ENCODE measurements at regions not wholly inside any gene's neighbourhood (a gene's known extent, or its start where the extent isn't known, plus 50 kb on each side); places are given as distances from the start of the nearest gene placed in this dataset.

DNA sequence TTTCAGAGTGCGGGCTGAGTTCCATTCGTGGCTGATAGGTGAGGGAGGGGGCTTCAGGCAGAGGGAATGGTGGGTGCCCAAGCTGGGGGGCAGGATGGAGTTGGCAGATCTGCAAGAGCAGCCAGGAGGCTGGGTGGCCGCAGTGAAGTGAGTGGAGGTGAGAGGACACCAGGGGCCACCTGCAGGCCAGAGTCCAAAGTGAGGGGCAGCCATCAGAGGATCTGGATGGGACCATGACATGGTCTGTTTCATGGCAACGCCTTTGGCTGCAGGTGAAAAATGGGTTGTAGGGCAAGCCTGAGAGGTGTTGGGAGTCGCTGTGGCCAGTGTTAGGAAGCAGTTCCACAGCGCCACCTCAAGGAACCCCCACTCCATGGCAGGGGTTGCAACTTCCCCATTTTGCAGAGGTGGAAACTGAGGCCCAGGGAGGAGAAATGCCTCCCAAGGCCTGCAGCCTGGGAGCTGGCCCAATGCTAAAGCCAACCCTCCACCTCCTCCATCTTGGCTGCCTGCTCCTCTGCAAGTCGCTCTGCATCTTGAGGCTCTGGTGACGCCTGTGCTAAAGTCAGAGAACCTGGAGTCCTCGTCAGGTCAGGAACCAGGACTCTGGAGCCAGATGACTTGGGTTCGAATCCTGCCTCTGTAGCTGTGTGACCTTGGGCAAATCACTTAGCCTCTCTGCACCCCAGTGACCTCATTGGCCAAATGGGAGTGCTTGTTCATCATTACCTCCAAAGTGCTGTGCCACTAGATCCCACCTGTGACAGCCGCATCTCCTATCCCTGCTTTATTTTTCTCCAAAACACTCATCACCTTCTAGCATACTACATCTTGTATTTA lies 153.8 kb downstream of the CEBPB start:
- no peak overlapping the region for H3K27ac Mint-ChIP-seq
- no peaks in the 10 kb centered on the region for H3K9me3 Mint-ChIP-seq
- peaks cover 36% of the 10 kb centered on the region for H3K4me1 Mint-ChIP-seq (ENCODE audit: low read depth)
- H3K27me3 Mint-ChIP-seq (ENCODE audit: insufficient read depth) = no peaks in the 10 kb centered on the region
- no peak overlapping the region for H3K4me3 Mint-ChIP-seq
- H3K36me3 Mint-ChIP-seq (ENCODE audit: low read depth) = no peaks in the 10 kb centered on the region
- DNase-seq = no peak
- TF ChIP-seq CTCF (IDR thresholded peaks at IDR 0.05) = peak; percentile 59

- Mint-ChIP-seq H3K9me3 (no peaks in the 10 kb centered on the region), H3K27me3 (ENCODE audit: insufficient read depth) (no peaks in the 10 kb centered on the region), H3K36me3 (ENCODE audit: low read depth) (no peaks in the 10 kb centered on the region), H3K4me3 (0 out of 2 replicates have a peak overlapping the region, but pooled peaks have one; percentile 4), H3K4me1 (ENCODE audit: low read depth) (peaks cover 24% of the 10 kb centered on the region), H3K27ac (peak overlapping the region; percentile 74)
- DNase-seq = no peak
- no peak for TF ChIP-seq CTCF (IDR thresholded peaks at IDR 0.05)
These were observed 155.2 kb downstream of the CEBPB start for GRCh38 chr20:50345712-50346373.

DNA sequence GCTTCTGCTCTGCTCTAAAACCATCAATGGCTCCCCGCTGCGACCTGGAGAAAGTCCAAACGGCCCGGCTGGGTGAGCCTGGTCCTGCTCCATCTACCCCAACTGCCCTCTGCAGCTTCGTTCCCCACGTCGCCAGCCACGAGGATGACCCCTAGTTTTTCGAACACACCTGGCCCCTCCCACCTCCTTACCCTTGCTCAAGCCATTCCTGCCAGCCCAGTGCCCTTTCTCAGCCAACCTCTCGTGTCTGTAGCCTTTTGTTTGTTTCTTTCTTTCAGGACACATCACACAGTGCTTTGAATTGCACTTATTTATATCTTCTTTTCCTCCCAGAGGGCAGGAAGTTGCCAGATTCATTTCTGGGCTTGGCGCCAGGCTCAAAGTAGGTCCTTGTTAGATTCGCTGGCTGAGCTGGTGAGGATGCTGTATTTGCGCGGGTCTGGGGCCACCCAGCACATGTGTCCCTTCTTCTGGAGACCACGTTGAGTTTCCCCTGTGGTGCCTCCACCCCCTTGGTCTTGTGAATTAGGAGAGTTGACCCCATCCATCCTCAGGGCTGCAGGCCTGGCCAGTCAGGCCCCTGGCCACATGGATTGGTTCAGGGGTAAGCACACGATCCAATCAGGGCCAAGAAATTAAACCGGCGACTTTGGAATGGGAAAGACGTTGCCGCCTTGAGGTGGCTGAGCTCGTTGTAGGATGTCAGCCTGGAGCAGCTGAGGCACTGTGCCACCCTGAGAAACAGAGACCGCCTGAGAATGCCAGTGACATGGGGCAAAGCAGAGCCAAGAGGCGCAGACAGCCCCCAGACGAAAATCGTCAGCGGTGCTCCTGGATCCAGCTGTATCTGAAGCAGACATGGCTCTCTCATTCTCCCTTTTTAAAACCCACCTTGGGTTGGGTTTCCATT lies 156.0 kb downstream of the CEBPB start:
- TF ChIP-seq CTCF (IDR thresholded peaks at IDR 0.05) = no peak
- no peaks in the 10 kb centered on the region for H3K9me3 Mint-ChIP-seq
- peak overlapping the region; percentile 4; the same call in 1 of the 2 replicates for H3K4me3 Mint-ChIP-seq
- no peaks in the 10 kb centered on the region for H3K36me3 Mint-ChIP-seq (ENCODE audit: low read depth)
- H3K27ac Mint-ChIP-seq = peak overlapping the region; percentile 74
- peaks cover 24% of the 10 kb centered on the region for H3K4me1 Mint-ChIP-seq (ENCODE audit: low read depth)
- peak; percentile 73 for DNase-seq
- no peaks in the 10 kb centered on the region for H3K27me3 Mint-ChIP-seq (ENCODE audit: insufficient read depth)

GRCh38 chr20:50347284-50348063 lies 156.8 kb downstream of the CEBPB start:
- no peak for TF ChIP-seq CTCF (IDR thresholded peaks at IDR 0.05)
- Mint-ChIP-seq H3K36me3 (ENCODE audit: low read depth) (no peaks in the 10 kb centered on the region), H3K4me1 (ENCODE audit: low read depth) (peaks cover 24% of the 10 kb centered on the region)

GRCh38 chr20:50348096-50348495 lies 157.5 kb downstream of the CEBPB start:
- H3K27ac Mint-ChIP-seq = no peak overlapping the region
- H3K4me3 Mint-ChIP-seq = no peak overlapping the region
- peaks cover 4% of the 10 kb centered on the region; the same call in 1 of the 2 replicates for H3K27me3 Mint-ChIP-seq (ENCODE audit: insufficient read depth)
- H3K9me3 Mint-ChIP-seq = no peaks in the 10 kb centered on the region
- no peaks in the 10 kb centered on the region for H3K36me3 Mint-ChIP-seq (ENCODE audit: low read depth)
- no peak for TF ChIP-seq CTCF (IDR thresholded peaks at IDR 0.05)
- DNase-seq = no peak
- peaks cover 24% of the 10 kb centered on the region for H3K4me1 Mint-ChIP-seq (ENCODE audit: low read depth)

More at GRCh38 chr20:50347284-50348063, 156.8 kb downstream of the CEBPB start:
- Mint-ChIP-seq H3K27ac (no peak overlapping the region), H3K9me3 (no peaks in the 10 kb centered on the region), H3K27me3 (ENCODE audit: insufficient read depth) (peaks cover 1% of the 10 kb centered on the region; the same call in 1 of the 2 replicates), H3K4me3 (no peak overlapping the region)
- no peak for DNase-seq

All from HFFc6 (cell line).